ENCODE measurements at regions not wholly inside any gene's neighbourhood (a gene's known extent, or its start where the extent isn't known, plus 50 kb on each side); places are given as distances from the start of the nearest gene placed in this dataset.

DNA sequence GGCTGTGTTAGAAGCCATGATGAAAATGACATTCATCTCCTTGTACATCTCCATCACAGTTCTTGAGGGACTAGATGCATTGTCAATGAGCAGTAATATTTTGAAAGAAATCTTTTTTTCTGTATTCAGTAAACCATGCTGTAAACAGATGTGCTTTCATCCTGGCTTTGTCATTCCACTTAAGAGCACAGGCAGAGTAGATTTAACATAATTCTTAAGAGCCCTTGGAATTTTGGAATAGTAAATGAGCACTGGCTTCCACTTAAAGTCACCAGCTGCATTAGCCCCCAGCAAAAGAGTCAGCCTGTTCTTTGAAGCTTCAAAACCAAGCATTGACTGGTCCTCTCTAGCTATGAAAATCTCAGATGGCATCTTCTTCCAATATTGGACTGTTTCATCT, 197.8 kb upstream of the HDDC2 start:
- H3K9me3 ChIP-seq (ENCODE audit: control insufficient read depth in 2 of 2, low read length in 2 of 2): no peaks in the 10 kb centered on the region
- H3K27me3 ChIP-seq (ENCODE audit: control insufficient read depth, insufficient read depth, low read length): no peaks in the 10 kb centered on the region
- Mint-ChIP-seq H3K4me1 (no peaks in the 10 kb centered on the region), H3K27ac (no peak overlapping the region), H3K36me3 (no peaks in the 10 kb centered on the region), H3K4me3 (no peak overlapping the region), H3K9me3 (peaks cover 0 to 2% (median 0%) of the 10 kb centered on the region in 7 donors), H3K27me3 (no peaks in the 10 kb centered on the region)
- H3K36me3 ChIP-seq (ENCODE audit: control insufficient read depth, insufficient read depth, low read length): no peaks in the 10 kb centered on the region
- no peak overlapping the region for H3K4me3 ChIP-seq (ENCODE audit: low read depth, low read length)
- H3K27ac ChIP-seq (ENCODE audit: insufficient read depth, low read length, poor library complexity, severe bottlenecking): no peak overlapping the region
- ATAC-seq (ENCODE audit: low read depth in 2 of 2): no peak
- no peak for DNase-seq
- H3K4me1 ChIP-seq (ENCODE audit: control insufficient read depth, insufficient read depth, low read length, poor library complexity, severe bottlenecking): no peaks in the 10 kb centered on the region

DNA sequence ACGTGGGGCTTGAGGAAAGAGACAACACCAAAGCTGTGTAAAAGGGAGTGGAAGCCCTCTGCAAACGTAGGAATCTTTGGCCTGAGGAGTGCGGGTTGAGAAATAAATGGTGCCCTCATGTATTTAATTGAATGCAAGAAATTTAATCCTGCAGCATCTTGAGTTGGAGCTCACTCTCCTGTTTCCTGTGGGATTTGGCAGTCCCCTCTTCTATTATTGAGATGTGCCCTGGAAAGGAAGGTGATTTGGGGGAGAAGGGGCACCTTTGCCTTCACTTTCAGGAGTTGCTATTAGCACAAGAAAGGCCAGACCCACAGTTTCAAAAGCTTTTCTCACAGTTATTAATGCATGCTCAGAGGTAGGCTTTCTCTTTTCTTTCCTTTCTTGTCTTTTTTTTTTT, 201.4 kb upstream of the HDDC2 start:
- Histone ChIP-seq H3K27ac (ENCODE audit: insufficient read depth, low read length, poor library complexity, severe bottlenecking) (no peak overlapping the region), H3K4me1 (ENCODE audit: control insufficient read depth, insufficient read depth, low read length, poor library complexity, severe bottlenecking) (no peaks in the 10 kb centered on the region), H3K4me3 (ENCODE audit: low read depth, low read length) (no peak overlapping the region), H3K9me3 (ENCODE audit: control insufficient read depth in 2 of 2, low read length in 2 of 2) (no peaks in the 10 kb centered on the region), H3K27me3 (ENCODE audit: control insufficient read depth, insufficient read depth, low read length) (no peaks in the 10 kb centered on the region), H3K36me3 (ENCODE audit: control insufficient read depth, insufficient read depth, low read length) (no peaks in the 10 kb centered on the region)
- no peak overlapping the region for H3K27ac Mint-ChIP-seq
- no peak for ATAC-seq (ENCODE audit: low read depth in 2 of 2)
- H3K27me3 Mint-ChIP-seq: no peaks in the 10 kb centered on the region
- H3K9me3 Mint-ChIP-seq: peaks cover 0 to 4% (median 0%) of the 10 kb centered on the region in 7 donors
- H3K36me3 Mint-ChIP-seq: no peaks in the 10 kb centered on the region
- H3K4me1 Mint-ChIP-seq: no peaks in the 10 kb centered on the region
- H3K4me3 Mint-ChIP-seq: no peak overlapping the region
- no peak for DNase-seq

DNA sequence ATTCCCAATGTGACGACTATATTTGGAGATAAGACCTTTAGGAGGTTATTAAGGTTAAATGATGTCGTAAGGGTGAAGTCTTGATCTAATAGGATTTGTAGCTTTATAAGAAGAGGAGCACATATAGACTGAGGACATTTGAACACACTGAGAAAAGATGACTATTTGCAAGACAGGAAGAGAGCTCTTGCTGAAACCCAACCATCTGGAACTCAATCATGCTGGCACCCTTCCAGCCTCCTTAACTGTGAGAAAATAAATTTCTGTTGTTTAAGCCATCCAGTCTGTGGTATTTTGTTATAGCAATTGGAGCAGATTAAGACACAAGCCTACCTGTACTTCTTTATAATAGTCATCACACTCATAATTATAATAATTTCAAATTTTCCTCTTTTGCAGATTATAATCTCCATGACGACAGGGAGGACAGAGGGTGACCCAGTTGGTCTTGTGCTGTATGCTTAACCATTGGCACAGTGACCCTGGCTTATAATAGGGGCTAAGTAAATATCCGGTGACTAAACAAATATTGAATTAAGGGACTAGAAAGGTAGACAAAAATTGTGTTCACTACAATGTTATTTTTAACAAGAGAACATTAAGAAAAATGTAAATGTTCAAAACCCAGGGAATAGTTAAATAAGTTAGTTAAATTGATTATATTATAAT, 206.4 kb upstream of the HDDC2 start:
- Histone ChIP-seq H3K27me3 (ENCODE audit: control insufficient read depth, insufficient read depth, low read length) (no peaks in the 10 kb centered on the region), H3K36me3 (ENCODE audit: control insufficient read depth, insufficient read depth, low read length) (no peaks in the 10 kb centered on the region), H3K4me1 (ENCODE audit: control insufficient read depth, insufficient read depth, low read length, poor library complexity, severe bottlenecking) (no peaks in the 10 kb centered on the region), H3K27ac (ENCODE audit: insufficient read depth, low read length, poor library complexity, severe bottlenecking) (no peak overlapping the region), H3K9me3 (ENCODE audit: control insufficient read depth in 2 of 2, low read length in 2 of 2) (no peaks in the 10 kb centered on the region), H3K4me3 (ENCODE audit: low read depth, low read length) (no peak overlapping the region)
- Mint-ChIP-seq H3K27me3 (no peaks in the 10 kb centered on the region), H3K9me3 (peaks cover 0 to 4% (median 0%) of the 10 kb centered on the region in 7 donors), H3K4me3 (no peak overlapping the region), H3K36me3 (no peaks in the 10 kb centered on the region), H3K4me1 (no peaks in the 10 kb centered on the region), H3K27ac (no peak overlapping the region)
- no peak for ATAC-seq (ENCODE audit: low read depth in 2 of 2)
- no peak for DNase-seq

DNA sequence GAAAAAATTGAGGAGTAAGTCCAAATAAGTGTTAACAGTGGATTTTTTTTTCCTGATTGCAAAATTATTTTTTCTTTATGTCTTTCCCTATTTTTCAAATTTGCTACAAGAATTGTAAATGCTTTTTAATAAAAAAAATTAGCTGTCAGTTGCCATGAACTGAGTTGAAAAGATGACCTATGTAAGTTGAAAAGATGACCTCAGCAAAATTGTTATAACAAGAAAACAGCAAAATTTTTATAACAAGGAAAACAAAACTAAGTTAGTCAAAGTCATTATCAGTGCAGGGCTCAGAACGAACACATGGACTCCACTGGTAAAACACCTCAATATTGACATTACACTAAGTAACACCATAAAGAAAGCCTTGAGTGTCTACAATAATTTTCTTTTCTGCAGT, 207.0 kb upstream of the HDDC2 start:
- Histone ChIP-seq H3K9me3 (ENCODE audit: control insufficient read depth in 2 of 2, low read length in 2 of 2) (no peaks in the 10 kb centered on the region), H3K27me3 (ENCODE audit: control insufficient read depth, insufficient read depth, low read length) (no peaks in the 10 kb centered on the region), H3K36me3 (ENCODE audit: control insufficient read depth, insufficient read depth, low read length) (no peaks in the 10 kb centered on the region), H3K4me1 (ENCODE audit: control insufficient read depth, insufficient read depth, low read length, poor library complexity, severe bottlenecking) (no peaks in the 10 kb centered on the region), H3K4me3 (ENCODE audit: low read depth, low read length) (no peak overlapping the region), H3K27ac (ENCODE audit: insufficient read depth, low read length, poor library complexity, severe bottlenecking) (no peak overlapping the region)
- H3K4me3 Mint-ChIP-seq: no peak overlapping the region
- ATAC-seq (ENCODE audit: low read depth in 2 of 2) (no peak), DNase-seq (no peak)
- H3K27ac Mint-ChIP-seq: no peak overlapping the region
- H3K36me3 Mint-ChIP-seq: no peaks in the 10 kb centered on the region
- H3K4me1 Mint-ChIP-seq: no peaks in the 10 kb centered on the region
- H3K27me3 Mint-ChIP-seq: no peaks in the 10 kb centered on the region
- peaks cover 0 to 4% (median 0%) of the 10 kb centered on the region in 7 donors for H3K9me3 Mint-ChIP-seq

GRCh38 chr6:125509477-125509876, 207.7 kb upstream of the HDDC2 start:
- Histone ChIP-seq H3K27me3 (ENCODE audit: control insufficient read depth, insufficient read depth, low read length) (no peaks in the 10 kb centered on the region), H3K4me3 (ENCODE audit: low read depth, low read length) (no peak overlapping the region), H3K36me3 (ENCODE audit: control insufficient read depth, insufficient read depth, low read length) (no peaks in the 10 kb centered on the region), H3K4me1 (ENCODE audit: control insufficient read depth, insufficient read depth, low read length, poor library complexity, severe bottlenecking) (no peaks in the 10 kb centered on the region), H3K27ac (ENCODE audit: insufficient read depth, low read length, poor library complexity, severe bottlenecking) (no peak overlapping the region), H3K9me3 (ENCODE audit: control insufficient read depth in 2 of 2, low read length in 2 of 2) (no peaks in the 10 kb centered on the region)
- H3K9me3 Mint-ChIP-seq: peaks cover 0 to 4% (median 0%) of the 10 kb centered on the region in 7 donors
- ATAC-seq (ENCODE audit: low read depth in 2 of 2): no peak
- no peak overlapping the region for H3K4me3 Mint-ChIP-seq
- DNase-seq: no peak
- H3K27ac Mint-ChIP-seq: no peak overlapping the region
- no peaks in the 10 kb centered on the region for H3K4me1 Mint-ChIP-seq
- no peaks in the 10 kb centered on the region for H3K27me3 Mint-ChIP-seq
- H3K36me3 Mint-ChIP-seq: no peaks in the 10 kb centered on the region

- no peaks in the 10 kb centered on the region for H3K4me1 ChIP-seq (ENCODE audit: control insufficient read depth, insufficient read depth, low read length, poor library complexity, severe bottlenecking)
- ATAC-seq (ENCODE audit: low read depth in 2 of 2) (no peak), DNase-seq (no peak)
- no peak overlapping the region for H3K27ac Mint-ChIP-seq
- no peaks in the 10 kb centered on the region for H3K36me3 ChIP-seq (ENCODE audit: control insufficient read depth, insufficient read depth, low read length)
- no peak overlapping the region for H3K4me3 ChIP-seq (ENCODE audit: low read depth, low read length)
- H3K27ac ChIP-seq (ENCODE audit: insufficient read depth, low read length, poor library complexity, severe bottlenecking): no peak overlapping the region
- no peaks in the 10 kb centered on the region for H3K36me3 Mint-ChIP-seq
- H3K4me3 Mint-ChIP-seq: no peak overlapping the region
- no peaks in the 10 kb centered on the region for H3K27me3 Mint-ChIP-seq
- H3K27me3 ChIP-seq (ENCODE audit: control insufficient read depth, insufficient read depth, low read length): no peaks in the 10 kb centered on the region
- H3K4me1 Mint-ChIP-seq: no peaks in the 10 kb centered on the region
- no peaks in the 10 kb centered on the region for H3K9me3 ChIP-seq (ENCODE audit: control insufficient read depth in 2 of 2, low read length in 2 of 2)
- peaks cover 0 to 4% (median 0%) of the 10 kb centered on the region in 7 donors for H3K9me3 Mint-ChIP-seq
Observed at GRCh38 chr6:125510405-125510804, 208.6 kb upstream of the HDDC2 start.

DNA sequence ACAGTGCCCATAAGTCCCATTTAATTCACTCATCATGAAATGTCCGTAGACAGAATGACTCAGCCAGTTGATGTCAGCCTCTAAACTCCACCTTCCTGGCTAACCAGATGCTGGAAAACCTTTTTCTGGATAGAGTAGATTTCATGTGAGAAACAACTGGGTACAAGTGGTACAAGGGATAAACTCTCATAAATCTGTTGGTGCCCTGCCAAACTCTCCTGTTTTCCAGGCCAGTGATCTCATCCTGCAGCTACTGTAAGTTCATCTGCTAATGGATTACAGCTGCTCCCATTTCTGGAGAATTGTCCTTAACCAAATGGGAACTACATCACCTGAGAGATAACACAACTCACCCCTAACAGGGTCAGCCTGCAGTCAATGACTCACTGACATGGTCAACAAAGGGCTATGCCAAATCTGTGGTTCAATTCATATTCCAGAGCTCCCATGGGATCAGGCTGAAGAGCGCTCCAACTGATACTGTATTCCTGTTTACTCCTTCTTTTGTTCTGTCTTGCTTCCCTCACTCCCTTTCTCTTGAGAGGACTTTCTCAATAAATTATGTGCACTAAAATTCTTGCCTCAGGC, 210.1 kb upstream of the HDDC2 start:
- Histone ChIP-seq H3K4me1 (ENCODE audit: control insufficient read depth, insufficient read depth, low read length, poor library complexity, severe bottlenecking) (no peaks in the 10 kb centered on the region), H3K36me3 (ENCODE audit: control insufficient read depth, insufficient read depth, low read length) (no peaks in the 10 kb centered on the region), H3K9me3 (ENCODE audit: control insufficient read depth in 2 of 2, low read length in 2 of 2) (no peaks in the 10 kb centered on the region), H3K27me3 (ENCODE audit: control insufficient read depth, insufficient read depth, low read length) (no peaks in the 10 kb centered on the region), H3K27ac (ENCODE audit: insufficient read depth, low read length, poor library complexity, severe bottlenecking) (no peak overlapping the region), H3K4me3 (ENCODE audit: low read depth, low read length) (no peak overlapping the region)
- ATAC-seq (ENCODE audit: low read depth in 2 of 2) (no peak), DNase-seq (no peak)
- no peak overlapping the region for H3K4me3 Mint-ChIP-seq
- H3K4me1 Mint-ChIP-seq: no peaks in the 10 kb centered on the region
- H3K9me3 Mint-ChIP-seq: peaks cover 0 to 8% (median 0%) of the 10 kb centered on the region in 7 donors
- H3K36me3 Mint-ChIP-seq: no peaks in the 10 kb centered on the region
- no peaks in the 10 kb centered on the region for H3K27me3 Mint-ChIP-seq
- H3K27ac Mint-ChIP-seq: no peak overlapping the region

DNA sequence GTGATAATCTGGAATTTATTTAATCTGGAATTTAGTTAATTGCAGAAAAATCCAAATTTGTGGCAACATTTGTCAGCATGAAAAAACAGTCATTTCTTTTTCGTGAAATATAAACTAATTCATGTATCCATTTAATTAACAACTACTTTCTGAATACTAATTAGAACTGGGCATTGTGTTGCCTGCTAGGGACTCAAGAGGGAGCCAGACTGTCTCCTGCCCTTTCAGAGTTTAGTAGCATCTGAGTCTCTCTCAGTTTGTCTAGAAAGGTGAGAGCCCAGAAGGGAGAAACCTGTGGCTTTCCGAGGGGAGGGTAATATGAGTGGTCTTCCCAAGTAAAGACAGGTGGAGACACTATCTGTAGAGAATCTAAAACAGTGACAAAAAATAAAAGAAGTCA, 210.9 kb upstream of the HDDC2 start:
- Histone ChIP-seq H3K27ac (ENCODE audit: insufficient read depth, low read length, poor library complexity, severe bottlenecking) (no peak overlapping the region), H3K27me3 (ENCODE audit: control insufficient read depth, insufficient read depth, low read length) (no peaks in the 10 kb centered on the region), H3K9me3 (ENCODE audit: control insufficient read depth in 2 of 2, low read length in 2 of 2) (no peaks in the 10 kb centered on the region), H3K4me1 (ENCODE audit: control insufficient read depth, insufficient read depth, low read length, poor library complexity, severe bottlenecking) (no peaks in the 10 kb centered on the region), H3K4me3 (ENCODE audit: low read depth, low read length) (no peak overlapping the region), H3K36me3 (ENCODE audit: control insufficient read depth, insufficient read depth, low read length) (no peaks in the 10 kb centered on the region)
- Mint-ChIP-seq H3K36me3 (no peaks in the 10 kb centered on the region), H3K27me3 (no peaks in the 10 kb centered on the region), H3K4me3 (no peak overlapping the region), H3K9me3 (peaks cover 0 to 7% (median 0%) of the 10 kb centered on the region in 7 donors), H3K4me1 (no peaks in the 10 kb centered on the region), H3K27ac (no peak overlapping the region)
- ATAC-seq (ENCODE audit: low read depth in 2 of 2): no peak
- peak in 1 of 3 donors; percentile 5 for DNase-seq

Measured in CD4-positive, CD25-positive, alpha-beta regulatory T cell (primary cell).